Caco-2 (cell line): ENCODE measurements at regions not wholly inside any gene's neighbourhood (a gene's known extent, or its start where the extent isn't known, plus 50 kb on each side); places are given as distances from the start of the nearest gene placed in this dataset.
A peak's percentile ranks its signal among the peaks of the same experiment; 100 is the strongest.

Source experiments
- BruUV-seq: library from RNA; stranded (reverse); fragments of 400-500 nt; replicated peaks from 2 replicates; lab custom pipeline; 2021; lab: Mats Ljungman, UMichigan
- CTCF ChIA-PET: fragments of 300-600 bp; sonication (Branson Sonifier 250); formaldehyde crosslinking; loops from one replicate; lab custom pipeline; 2022; ENCODE audit warnings: antibody characterized with exemption; lab: Charles Lee
- POLR2A ChIA-PET: fragments of 300-600 bp; sonication (Branson Sonifier 250); formaldehyde crosslinking; loops from one replicate; lab custom pipeline; 2022; ENCODE audit warnings: antibody characterized with exemption; lab: Charles Lee
- DNase-seq, 2 experiments: peaks; one replicate each; pipeline versions ENCODE4 v3.0.0 to v3.0.0-alpha.2; 2020 to 2022
- H3K27me3 ChIP-seq: replicated peaks from 2 replicates; pipeline ENCODE4 v1.6.0; 2011; ENCODE audit warnings: low read length; ENCODE audit not compliant: control insufficient read depth, insufficient read depth
- H3K36me3 ChIP-seq: 2 replicates; pipeline ENCODE4 v1.5.1; 2011; ENCODE audit warnings: low read length; ENCODE audit not compliant: control insufficient read depth, insufficient read depth
- H3K4me1 ChIP-seq: fragments of 250-450 bp; sonication (Bioruptor Pico); 2 replicates; pipeline ENCODE4 v1.5.1; 2020; ENCODE audit warnings: mild to moderate bottlenecking
- H3K4me3 ChIP-seq: 2 replicates; pipeline ENCODE4 v1.5.1; 2011; ENCODE audit warnings: low read depth, mild to moderate bottlenecking, control low read depth, low read length
- H3K9me3 ChIP-seq: fragments of 250-450 bp; sonication (Bioruptor Pico); 2 replicates; pipeline ENCODE4 v1.5.1; 2020; ENCODE audit warnings: mild to moderate bottlenecking, moderate library complexity
- H3K27ac Mint-ChIP-seq: one replicate; pipeline ENCODE4 v1.8.0; 2022; ENCODE audit warnings: mixed read lengths; ENCODE audit not compliant: unreplicated experiment
- H3K27me3 Mint-ChIP-seq: one replicate; pipeline ENCODE4 v1.8.0; 2022; ENCODE audit warnings: mixed read lengths; ENCODE audit not compliant: insufficient read depth, unreplicated experiment
- H3K36me3 Mint-ChIP-seq: one replicate; pipeline ENCODE4 v1.8.0; 2022; ENCODE audit warnings: mild to moderate bottlenecking, mixed read lengths; ENCODE audit not compliant: insufficient read depth, unreplicated experiment
- H3K4me1 Mint-ChIP-seq: one replicate; pipeline ENCODE4 v1.8.0; 2022; ENCODE audit warnings: low read depth, mixed read lengths; ENCODE audit not compliant: unreplicated experiment
- H3K4me3 Mint-ChIP-seq: one replicate; pipeline ENCODE4 v1.8.0; 2022; ENCODE audit warnings: mild to moderate bottlenecking, moderate library complexity, mixed read lengths; ENCODE audit not compliant: unreplicated experiment
- H3K9me3 Mint-ChIP-seq: one replicate; pipeline ENCODE4 v1.8.0; 2022; ENCODE audit warnings: mixed read lengths; ENCODE audit not compliant: unreplicated experiment
- CTCF ChIP-seq, 2 experiments: fragments of 200-600 bp in 1 of 2; IDR thresholded peaks; 1 replicate in 1 of 2; 2 replicates in 1 of 2; pipeline versions ENCODE4 v1.5.1 to v1.8.0; 2011 to 2022; ENCODE audit warnings: antibody characterized with exemption in 1 of 2, control low read depth in 1 of 2, inconsistent platforms in 1 of 2, low read depth in 1 of 2, low read length in 1 of 2, mild to moderate bottlenecking in 1 of 2, moderate library complexity in 1 of 2; ENCODE audit not compliant: insufficient read depth in 1 of 2, severe bottlenecking in 1 of 2, unreplicated experiment in 1 of 2
- intact Hi-C: fragments of 100-400 bp; cut with micrococcal nuclease; formaldehyde crosslinking; loops from one replicate; pipeline ENCODE4 v1.10.0; 2022; ENCODE audit not compliant: unreplicated experiment

- Mint-ChIP-seq H3K27ac (no peak overlapping the region), H3K4me3 (no peak overlapping the region), H3K9me3 (no peaks in the 10 kb centered on the region), H3K4me1 (no peaks in the 10 kb centered on the region), H3K36me3 (no peaks in the 10 kb centered on the region), H3K27me3 (peaks cover 2% of the 10 kb centered on the region)
- ChIA-PET CTCF (no interaction called here), POLR2A (no interaction called here)
- DNase-seq, result no peak
- TF ChIP-seq CTCF (IDR thresholded peaks at IDR 0.05; ENCODE audit: insufficient read depth in 1 of 2, low read depth in 1 of 2, low read length in 1 of 2, severe bottlenecking in 1 of 2, unreplicated experiment in 1 of 2), result no peak
- no peak overlapping the region for H3K4me3 ChIP-seq
- no peaks in the 10 kb centered on the region for H3K4me1 ChIP-seq
- no TSS peak for BruUV-seq
- no peaks in the 10 kb centered on the region for H3K9me3 ChIP-seq
- no peaks in the 10 kb centered on the region for H3K27me3 ChIP-seq
- no peaks in the 10 kb centered on the region for H3K36me3 ChIP-seq
- intact Hi-C loops, result no loop called here
Observed at GRCh38 chr6:114576330-114576729, 233.5 kb upstream of the HS3ST5 start.

- ChIA-PET POLR2A (no interaction called here), CTCF (no interaction called here)
- intact Hi-C loops, result no loop called here
- BruUV-seq, result no TSS peak
- Histone ChIP-seq H3K27me3 (no peaks in the 10 kb centered on the region), H3K36me3 (no peaks in the 10 kb centered on the region), H3K4me3 (no peak overlapping the region), H3K4me1 (no peaks in the 10 kb centered on the region), H3K9me3 (no peaks in the 10 kb centered on the region)
- peak in 1 of 2 experiments; percentile 2 for DNase-seq
- Mint-ChIP-seq H3K4me1 (no peaks in the 10 kb centered on the region), H3K36me3 (no peaks in the 10 kb centered on the region), H3K27me3 (no peaks in the 10 kb centered on the region), H3K27ac (no peak overlapping the region), H3K9me3 (peaks cover 14% of the 10 kb centered on the region), H3K4me3 (no peak overlapping the region)
- peak in 1 of 2 experiments; percentile 19 for TF ChIP-seq CTCF (IDR thresholded peaks at IDR 0.05; ENCODE audit: insufficient read depth in 1 of 2, low read depth in 1 of 2, low read length in 1 of 2, severe bottlenecking in 1 of 2, unreplicated experiment in 1 of 2)
Observed at GRCh38 chr6:114569669-114570068, 226.8 kb upstream of the HS3ST5 start.

- POLR2A ChIA-PET, result no interaction called here
- Mint-ChIP-seq H3K9me3 (peaks cover 30% of the 10 kb centered on the region), H3K27ac (no peak overlapping the region), H3K27me3 (no peaks in the 10 kb centered on the region), H3K4me1 (no peaks in the 10 kb centered on the region), H3K36me3 (no peaks in the 10 kb centered on the region), H3K4me3 (no peak overlapping the region)
- CTCF ChIA-PET, result no interaction called here
- no peak for DNase-seq
- Histone ChIP-seq H3K36me3 (no peaks in the 10 kb centered on the region), H3K4me3 (no peak overlapping the region), H3K9me3 (no peaks in the 10 kb centered on the region), H3K4me1 (no peaks in the 10 kb centered on the region), H3K27me3 (no peaks in the 10 kb centered on the region)
- TF ChIP-seq CTCF (IDR thresholded peaks at IDR 0.05; ENCODE audit: insufficient read depth in 1 of 2, low read depth in 1 of 2, low read length in 1 of 2, severe bottlenecking in 1 of 2, unreplicated experiment in 1 of 2), result no peak
- no TSS peak for BruUV-seq
- intact Hi-C loops, result no loop called here
Observed at GRCh38 chr6:114564302-114564933, 221.6 kb upstream of the HS3ST5 start.
